ENCODE measurements at regions not wholly inside any gene's neighbourhood (a gene's known extent, or its start where the extent isn't known, plus 50 kb on each side); places are given as distances from the start of the nearest gene placed in this dataset.

GRCh38 chr16:85556456-85557082, 56.6 kb upstream of the GSE1 start:
- TF ChIP-seq EZH2 (IDR thresholded peaks at IDR 0.05) (no peak), POLR2AphosphoS5 (IDR thresholded peaks at IDR 0.05; ENCODE audit: borderline replicate concordance, low read depth, low read length) (no peak)
